ENCODE measurements at regions not wholly inside any gene's neighbourhood (a gene's known extent, or its start where the extent isn't known, plus 50 kb on each side); places are given as distances from the start of the nearest gene placed in this dataset.
"Not testable (repeated sequence)": the region's sequence is repeated elsewhere in the genome, so short reads cannot be mapped to it uniquely, and the experiment has no call there.

DNA sequence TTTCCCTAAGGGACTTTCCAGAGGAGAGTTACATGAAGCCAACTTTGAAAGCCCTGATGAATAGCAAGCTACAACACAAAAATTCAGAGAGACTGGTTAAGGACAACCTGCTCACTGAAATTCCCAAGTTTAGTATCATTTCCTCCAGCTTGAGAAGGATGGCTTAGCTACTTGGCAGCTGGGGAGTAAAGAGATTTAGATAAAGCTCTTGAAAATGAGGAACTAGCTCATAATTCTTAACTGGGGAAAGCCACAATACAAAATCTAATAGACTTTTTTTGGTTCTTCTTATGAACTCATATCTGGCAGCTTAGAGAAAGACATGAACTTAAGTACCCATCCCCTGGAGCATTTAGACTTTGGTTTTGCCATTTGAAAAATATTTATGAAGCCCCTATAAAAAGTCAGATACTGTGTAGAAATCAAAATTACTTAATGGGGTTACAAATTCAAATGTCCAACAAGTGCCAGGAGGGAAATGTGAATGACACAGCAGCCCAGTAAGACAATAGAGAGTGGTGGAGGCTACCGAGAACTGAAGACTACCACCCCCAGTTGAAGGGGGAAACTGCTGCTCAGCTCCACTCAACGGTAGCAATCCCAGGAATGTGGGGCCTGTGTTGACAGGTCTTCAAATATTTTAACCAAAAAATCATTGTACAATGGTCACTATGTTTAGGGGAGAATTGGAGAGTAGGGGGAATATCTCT lies 79.4 kb upstream of the ADRB2 start:
- H3K9me3 ChIP-seq, result no peaks in the 10 kb centered on the region

GRCh38 chr5:148747536-148747906 lies 78.9 kb upstream of the ADRB2 start:
- H3K9me3 ChIP-seq, result no peaks in the 10 kb centered on the region
- DNase-seq, result no peak
- no peaks in the 10 kb centered on the region for H3K36me3 ChIP-seq
- TF ChIP-seq, protein P1, sequence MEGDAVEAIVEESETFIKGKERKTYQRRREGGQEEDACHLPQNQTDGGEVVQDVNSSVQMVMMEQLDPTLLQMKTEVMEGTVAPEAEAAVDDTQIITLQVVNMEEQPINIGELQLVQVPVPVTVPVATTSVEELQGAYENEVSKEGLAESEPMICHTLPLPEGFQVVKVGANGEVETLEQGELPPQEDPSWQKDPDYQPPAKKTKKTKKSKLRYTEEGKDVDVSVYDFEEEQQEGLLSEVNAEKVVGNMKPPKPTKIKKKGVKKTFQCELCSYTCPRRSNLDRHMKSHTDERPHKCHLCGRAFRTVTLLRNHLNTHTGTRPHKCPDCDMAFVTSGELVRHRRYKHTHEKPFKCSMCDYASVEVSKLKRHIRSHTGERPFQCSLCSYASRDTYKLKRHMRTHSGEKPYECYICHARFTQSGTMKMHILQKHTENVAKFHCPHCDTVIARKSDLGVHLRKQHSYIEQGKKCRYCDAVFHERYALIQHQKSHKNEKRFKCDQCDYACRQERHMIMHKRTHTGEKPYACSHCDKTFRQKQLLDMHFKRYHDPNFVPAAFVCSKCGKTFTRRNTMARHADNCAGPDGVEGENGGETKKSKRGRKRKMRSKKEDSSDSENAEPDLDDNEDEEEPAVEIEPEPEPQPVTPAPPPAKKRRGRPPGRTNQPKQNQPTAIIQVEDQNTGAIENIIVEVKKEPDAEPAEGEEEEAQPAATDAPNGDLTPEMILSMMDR (IDR thresholded peaks at IDR 0.05), result no peak
- TF ChIP-seq POLR2A (IDR thresholded peaks at IDR 0.05), result no peak
- H3K4me3 ChIP-seq, result no peak overlapping the region
- no peaks in the 10 kb centered on the region for H3K27me3 ChIP-seq
- no peaks in the 10 kb centered on the region for H3K4me1 ChIP-seq
- intact Hi-C loops (cut with DNase I; ENCODE audit: low total_unique reads), result no loop called here
- no peak overlapping the region for H3K27ac ChIP-seq

More for the DNA sequence above, 79.4 kb upstream of the ADRB2 start:
- Histone ChIP-seq H3K4me3 (no peak overlapping the region), H3K4me1 (no peaks in the 10 kb centered on the region), H3K36me3 (no peaks in the 10 kb centered on the region), H3K27me3 (no peaks in the 10 kb centered on the region), H3K27ac (no peak overlapping the region)
- DNase-seq, result no peak
- intact Hi-C loops (cut with DNase I; ENCODE audit: low total_unique reads), result no loop called here
- no peak for TF ChIP-seq POLR2A (IDR thresholded peaks at IDR 0.05)
- TF ChIP-seq, protein P1 (IDR thresholded peaks at IDR 0.05), result no peak

DNA sequence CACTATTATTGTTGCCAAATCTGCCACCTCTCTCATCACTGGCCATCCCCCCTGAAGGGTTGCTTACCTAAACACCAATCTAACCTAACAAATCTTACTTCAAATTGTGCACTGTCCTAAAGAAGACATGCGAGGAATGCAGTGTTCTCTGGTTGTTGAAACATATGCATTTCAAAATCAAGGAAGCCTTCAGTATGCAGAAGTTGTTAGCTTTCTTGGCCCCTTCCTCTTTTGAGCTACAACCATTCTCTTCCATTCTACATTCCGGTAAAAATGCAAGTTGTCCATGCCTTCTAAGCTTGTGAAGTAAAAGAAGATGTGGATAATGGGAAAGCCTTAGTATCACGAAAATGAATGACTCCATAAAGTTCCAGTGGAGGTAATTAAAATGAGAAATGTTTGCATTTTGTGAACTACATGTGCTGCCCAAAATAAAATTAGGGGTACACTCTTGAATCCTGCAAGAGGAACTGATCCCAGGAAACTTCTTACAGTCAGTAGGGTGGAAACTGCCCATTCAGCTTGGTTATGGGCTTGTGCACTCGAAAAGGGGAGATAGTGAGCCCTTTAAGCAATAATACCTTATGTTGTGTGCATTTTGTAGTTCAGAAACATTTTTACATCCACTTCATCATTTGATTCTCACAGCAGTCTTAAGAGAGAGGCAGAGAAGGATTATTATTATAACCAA lies 77.6 kb upstream of the ADRB2 start:
- Histone ChIP-seq H3K27me3 (no peaks in the 10 kb centered on the region), H3K4me3 (no peak overlapping the region), H3K4me1 (no peaks in the 10 kb centered on the region), H3K9me3 (no peaks in the 10 kb centered on the region), H3K27ac (no peak overlapping the region), H3K36me3 (no peaks in the 10 kb centered on the region)
- intact Hi-C loops (cut with DNase I; ENCODE audit: low total_unique reads), result no loop called here
- TF ChIP-seq, protein P1 (IDR thresholded peaks at IDR 0.05), result no peak
- no peak for TF ChIP-seq POLR2A (IDR thresholded peaks at IDR 0.05)
- DNase-seq, result no peak

- Histone ChIP-seq H3K4me3 (no peak overlapping the region), H3K9me3 (no peaks in the 10 kb centered on the region), H3K4me1 (no peaks in the 10 kb centered on the region), H3K27me3 (no peaks in the 10 kb centered on the region), H3K36me3 (no peaks in the 10 kb centered on the region), H3K27ac (no peak overlapping the region)
- no peak for DNase-seq
- intact Hi-C loops (cut with DNase I; ENCODE audit: low total_unique reads), result no loop called here
- TF ChIP-seq, protein P1 (IDR thresholded peaks at IDR 0.05), result no peak
- TF ChIP-seq POLR2A (IDR thresholded peaks at IDR 0.05), result no peak
Measured at GRCh38 chr5:148750614-148751013, 75.8 kb upstream of the ADRB2 start.

GRCh38 chr5:148751025-148751424 lies 75.4 kb upstream of the ADRB2 start:
- no peaks in the 10 kb centered on the region for H3K36me3 ChIP-seq
- H3K27me3 ChIP-seq, result no peaks in the 10 kb centered on the region
- H3K9me3 ChIP-seq, result no peaks in the 10 kb centered on the region
- no peak overlapping the region for H3K27ac ChIP-seq
- no peaks in the 10 kb centered on the region for H3K4me1 ChIP-seq
- no peak for DNase-seq
- TF ChIP-seq, protein P1 (IDR thresholded peaks at IDR 0.05), result no peak
- TF ChIP-seq POLR2A (IDR thresholded peaks at IDR 0.05), result no peak
- intact Hi-C loops (cut with DNase I; ENCODE audit: low total_unique reads), result no loop called here
- H3K4me3 ChIP-seq, result no peak overlapping the region

DNA sequence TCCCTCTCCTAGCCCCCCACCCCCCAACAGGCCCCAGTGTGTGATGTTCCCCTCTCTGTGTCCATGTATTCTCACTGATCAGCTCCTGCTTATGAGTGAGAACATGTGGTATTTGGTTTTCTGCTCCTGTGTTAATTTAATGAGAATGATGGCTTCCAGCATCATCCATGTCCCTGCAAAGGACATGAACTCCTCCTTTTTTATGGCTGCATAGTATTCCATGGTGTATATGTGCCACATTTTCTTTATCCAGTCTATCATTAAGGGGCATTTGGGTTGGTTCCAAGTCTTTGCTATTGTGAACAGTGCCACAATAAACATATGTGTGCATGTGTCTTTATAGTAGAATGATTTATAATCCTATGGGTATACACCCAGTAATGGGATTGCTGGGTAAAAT lies 74.0 kb upstream of the ADRB2 start:
- H3K36me3 ChIP-seq; H3K27ac ChIP-seq; H3K4me3 ChIP-seq; intact Hi-C loops (cut with DNase I; ENCODE audit: low total_unique reads); H3K9me3 ChIP-seq; DNase-seq; H3K27me3 ChIP-seq; H3K4me1 ChIP-seq: not testable (repeated sequence)
